WTC11 (cell line): ENCODE measurements at regions not wholly inside any gene's neighbourhood (a gene's known extent, or its start where the extent isn't known, plus 50 kb on each side); places are given as distances from the start of the nearest gene placed in this dataset.

Experiments
- EMX1 ChIP-seq: fragments of 250-450 bp; sonication (Bioruptor Pico); IDR thresholded peaks from 2 replicates; pipeline ENCODE4 v1.8.0; 2021; ENCODE audit warnings: mild to moderate bottlenecking
- TF ChIP-seq, protein P1 (sequence below): fragments of 200-600 bp; IDR thresholded peaks from 2 replicates; pipeline ENCODE4 v1.8.0; 2022; ENCODE audit warnings: antibody characterized with exemption
- TF ChIP-seq, protein P2 (sequence below): sonication (generic); formaldehyde crosslinking; IDR thresholded peaks from 2 replicates; pipeline ENCODE4 v1.8.0; 2022; ENCODE audit warnings: mild to moderate bottlenecking, missing genetic modification reagents
- TF ChIP-seq, protein P3 (sequence below): sonication (generic); formaldehyde crosslinking; IDR thresholded peaks from 2 replicates; pipeline ENCODE4 v1.8.1; 2023; ENCODE audit warnings: mild to moderate bottlenecking, missing genetic modification reagents, borderline replicate concordance
- TF ChIP-seq, protein P4 (sequence below): sonication (generic); formaldehyde crosslinking; conservative IDR thresholded peaks from 2 replicates; pipeline ENCODE4 v1.8.1; 2023; ENCODE audit warnings: mild to moderate bottlenecking, low read depth, missing genetic modification reagents, moderate library complexity
- TF ChIP-seq, protein P5 (sequence below): sonication (generic); formaldehyde crosslinking; IDR thresholded peaks from 2 replicates; pipeline ENCODE4 v1.8.1; 2023; ENCODE audit warnings: mild to moderate bottlenecking, missing genetic modification reagents, moderate library complexity

DNA sequence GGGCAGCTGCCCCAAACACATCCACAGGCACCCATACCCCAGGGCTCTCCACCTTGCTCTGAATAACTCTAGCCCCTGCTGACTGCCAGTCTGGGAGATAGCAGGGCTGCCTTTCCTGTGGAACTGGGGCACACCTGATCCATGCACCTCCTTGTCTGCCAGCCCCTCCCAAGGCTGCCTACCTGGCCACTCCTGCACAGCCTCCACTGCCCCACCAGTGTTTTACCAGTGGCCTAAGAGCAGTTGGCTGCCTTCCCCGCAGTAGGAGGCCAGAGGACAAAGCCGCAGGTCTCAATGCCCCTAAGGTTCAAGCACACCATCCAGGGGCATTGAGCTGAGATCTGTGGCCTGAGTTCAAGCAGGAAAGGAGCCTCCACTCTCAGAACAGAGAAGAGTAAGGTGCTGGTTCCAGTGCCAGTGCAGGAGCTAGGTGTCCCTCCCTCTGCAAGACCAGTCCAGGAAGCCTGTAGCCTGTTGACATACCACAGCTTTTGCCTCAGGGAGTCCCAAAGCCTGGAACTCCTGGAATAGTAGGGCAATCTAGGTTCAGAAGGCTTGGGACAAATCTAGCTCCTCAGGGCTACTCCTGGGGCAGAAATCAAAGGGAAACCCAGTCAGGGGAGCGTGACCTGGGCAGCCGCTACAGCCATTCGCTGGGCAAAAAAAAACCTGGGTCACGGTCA is 514.5 kb upstream of the PTGER4 start:
- TF ChIP-seq EMX1 = no peak
- TF ChIP-seq, protein P1, sequence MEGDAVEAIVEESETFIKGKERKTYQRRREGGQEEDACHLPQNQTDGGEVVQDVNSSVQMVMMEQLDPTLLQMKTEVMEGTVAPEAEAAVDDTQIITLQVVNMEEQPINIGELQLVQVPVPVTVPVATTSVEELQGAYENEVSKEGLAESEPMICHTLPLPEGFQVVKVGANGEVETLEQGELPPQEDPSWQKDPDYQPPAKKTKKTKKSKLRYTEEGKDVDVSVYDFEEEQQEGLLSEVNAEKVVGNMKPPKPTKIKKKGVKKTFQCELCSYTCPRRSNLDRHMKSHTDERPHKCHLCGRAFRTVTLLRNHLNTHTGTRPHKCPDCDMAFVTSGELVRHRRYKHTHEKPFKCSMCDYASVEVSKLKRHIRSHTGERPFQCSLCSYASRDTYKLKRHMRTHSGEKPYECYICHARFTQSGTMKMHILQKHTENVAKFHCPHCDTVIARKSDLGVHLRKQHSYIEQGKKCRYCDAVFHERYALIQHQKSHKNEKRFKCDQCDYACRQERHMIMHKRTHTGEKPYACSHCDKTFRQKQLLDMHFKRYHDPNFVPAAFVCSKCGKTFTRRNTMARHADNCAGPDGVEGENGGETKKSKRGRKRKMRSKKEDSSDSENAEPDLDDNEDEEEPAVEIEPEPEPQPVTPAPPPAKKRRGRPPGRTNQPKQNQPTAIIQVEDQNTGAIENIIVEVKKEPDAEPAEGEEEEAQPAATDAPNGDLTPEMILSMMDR = no peak
- TF ChIP-seq, protein P2, sequence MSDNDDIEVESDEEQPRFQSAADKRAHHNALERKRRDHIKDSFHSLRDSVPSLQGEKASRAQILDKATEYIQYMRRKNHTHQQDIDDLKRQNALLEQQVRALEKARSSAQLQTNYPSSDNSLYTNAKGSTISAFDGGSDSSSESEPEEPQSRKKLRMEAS (CRISPR knock-in tag) = no peak
- TF ChIP-seq, protein P3, sequence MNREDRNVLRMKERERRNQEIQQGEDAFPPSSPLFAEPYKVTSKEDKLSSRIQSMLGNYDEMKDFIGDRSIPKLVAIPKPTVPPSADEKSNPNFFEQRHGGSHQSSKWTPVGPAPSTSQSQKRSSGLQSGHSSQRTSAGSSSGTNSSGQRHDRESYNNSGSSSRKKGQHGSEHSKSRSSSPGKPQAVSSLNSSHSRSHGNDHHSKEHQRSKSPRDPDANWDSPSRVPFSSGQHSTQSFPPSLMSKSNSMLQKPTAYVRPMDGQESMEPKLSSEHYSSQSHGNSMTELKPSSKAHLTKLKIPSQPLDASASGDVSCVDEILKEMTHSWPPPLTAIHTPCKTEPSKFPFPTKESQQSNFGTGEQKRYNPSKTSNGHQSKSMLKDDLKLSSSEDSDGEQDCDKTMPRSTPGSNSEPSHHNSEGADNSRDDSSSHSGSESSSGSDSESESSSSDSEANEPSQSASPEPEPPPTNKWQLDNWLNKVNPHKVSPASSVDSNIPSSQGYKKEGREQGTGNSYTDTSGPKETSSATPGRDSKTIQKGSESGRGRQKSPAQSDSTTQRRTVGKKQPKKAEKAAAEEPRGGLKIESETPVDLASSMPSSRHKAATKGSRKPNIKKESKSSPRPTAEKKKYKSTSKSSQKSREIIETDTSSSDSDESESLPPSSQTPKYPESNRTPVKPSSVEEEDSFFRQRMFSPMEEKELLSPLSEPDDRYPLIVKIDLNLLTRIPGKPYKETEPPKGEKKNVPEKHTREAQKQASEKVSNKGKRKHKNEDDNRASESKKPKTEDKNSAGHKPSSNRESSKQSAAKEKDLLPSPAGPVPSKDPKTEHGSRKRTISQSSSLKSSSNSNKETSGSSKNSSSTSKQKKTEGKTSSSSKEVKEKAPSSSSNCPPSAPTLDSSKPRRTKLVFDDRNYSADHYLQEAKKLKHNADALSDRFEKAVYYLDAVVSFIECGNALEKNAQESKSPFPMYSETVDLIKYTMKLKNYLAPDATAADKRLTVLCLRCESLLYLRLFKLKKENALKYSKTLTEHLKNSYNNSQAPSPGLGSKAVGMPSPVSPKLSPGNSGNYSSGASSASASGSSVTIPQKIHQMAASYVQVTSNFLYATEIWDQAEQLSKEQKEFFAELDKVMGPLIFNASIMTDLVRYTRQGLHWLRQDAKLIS (CRISPR knock-in tag) = no peak
- TF ChIP-seq, protein P4, sequence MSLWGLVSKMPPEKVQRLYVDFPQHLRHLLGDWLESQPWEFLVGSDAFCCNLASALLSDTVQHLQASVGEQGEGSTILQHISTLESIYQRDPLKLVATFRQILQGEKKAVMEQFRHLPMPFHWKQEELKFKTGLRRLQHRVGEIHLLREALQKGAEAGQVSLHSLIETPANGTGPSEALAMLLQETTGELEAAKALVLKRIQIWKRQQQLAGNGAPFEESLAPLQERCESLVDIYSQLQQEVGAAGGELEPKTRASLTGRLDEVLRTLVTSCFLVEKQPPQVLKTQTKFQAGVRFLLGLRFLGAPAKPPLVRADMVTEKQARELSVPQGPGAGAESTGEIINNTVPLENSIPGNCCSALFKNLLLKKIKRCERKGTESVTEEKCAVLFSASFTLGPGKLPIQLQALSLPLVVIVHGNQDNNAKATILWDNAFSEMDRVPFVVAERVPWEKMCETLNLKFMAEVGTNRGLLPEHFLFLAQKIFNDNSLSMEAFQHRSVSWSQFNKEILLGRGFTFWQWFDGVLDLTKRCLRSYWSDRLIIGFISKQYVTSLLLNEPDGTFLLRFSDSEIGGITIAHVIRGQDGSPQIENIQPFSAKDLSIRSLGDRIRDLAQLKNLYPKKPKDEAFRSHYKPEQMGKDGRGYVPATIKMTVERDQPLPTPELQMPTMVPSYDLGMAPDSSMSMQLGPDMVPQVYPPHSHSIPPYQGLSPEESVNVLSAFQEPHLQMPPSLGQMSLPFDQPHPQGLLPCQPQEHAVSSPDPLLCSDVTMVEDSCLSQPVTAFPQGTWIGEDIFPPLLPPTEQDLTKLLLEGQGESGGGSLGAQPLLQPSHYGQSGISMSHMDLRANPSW = no peak
- TF ChIP-seq, protein P5, sequence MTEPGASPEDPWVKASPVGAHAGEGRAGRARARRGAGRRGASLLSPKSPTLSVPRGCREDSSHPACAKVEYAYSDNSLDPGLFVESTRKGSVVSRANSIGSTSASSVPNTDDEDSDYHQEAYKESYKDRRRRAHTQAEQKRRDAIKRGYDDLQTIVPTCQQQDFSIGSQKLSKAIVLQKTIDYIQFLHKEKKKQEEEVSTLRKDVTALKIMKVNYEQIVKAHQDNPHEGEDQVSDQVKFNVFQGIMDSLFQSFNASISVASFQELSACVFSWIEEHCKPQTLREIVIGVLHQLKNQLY (CRISPR knock-in tag) = no peak
